ENCODE measurements at regions not wholly inside any gene's neighbourhood (a gene's known extent, or its start where the extent isn't known, plus 50 kb on each side); places are given as distances from the start of the nearest gene placed in this dataset.

- DNase-seq (ENCODE audit: low read depth, low spot score) (no peak), ATAC-seq (no peak), FAIRE-seq (no peak)
- RAD21 ChIA-PET (ENCODE audit: unreplicated experiment), result no interaction called here
- WGBS (ENCODE audit: insufficient coverage, insufficient replicate concordance, low lambda C conversion rate, missing lambda C conversion rate), result 75% methylated on average over 6 of the region's 6 CpGs
- no TSS peak for BruUV-seq (replicated peaks)
- in situ Hi-C loops (cut with MboI) (no loop called here), intact Hi-C loops (cut with micrococcal nuclease; ENCODE audit: unreplicated experiment) (loop anchor here (5.0 kb wide), 1 partner anchor 193 kb away; no protein-coding TSS in a partner anchor)
- Histone ChIP-seq H2AFZ (ENCODE audit: control insufficient read depth, low read depth, low read length) (no peak overlapping the region), H3K4me3 (no peak overlapping the region), H3K27me3 (replicated peaks in 1 of 2; ENCODE audit: control insufficient read depth in 2 of 2, insufficient read depth in 2 of 2, low read length in 1 of 2) (no peaks in the 10 kb centered on the region), H3K36me3 (ENCODE audit: control insufficient read depth in 2 of 2, insufficient read depth in 2 of 2, low read length in 1 of 2) (no peaks in the 10 kb centered on the region), H4K20me1 (ENCODE audit: control insufficient read depth, insufficient read depth) (no peaks in the 10 kb centered on the region; the same call in 1 of the 2 replicates), H3K79me2 (ENCODE audit: control insufficient read depth, insufficient read depth, low read length) (no peaks in the 10 kb centered on the region), H3K4me2 (ENCODE audit: control insufficient read depth, insufficient read depth) (no peak overlapping the region), H3K9me3 (replicated peaks; ENCODE audit: control insufficient read depth, insufficient read depth, low read length) (no peaks in the 10 kb centered on the region), H3K9ac (ENCODE audit: control insufficient read depth, insufficient read depth, low read length) (no peak overlapping the region), H3K27ac (ENCODE audit: control insufficient read depth, insufficient read depth) (no peak overlapping the region), H3K4me1 (ENCODE audit: control insufficient read depth, insufficient read depth, low read length) (peaks cover 5% of the 10 kb centered on the region; the same call in 1 of the 2 replicates)
- POLR2A ChIA-PET, result no interaction called here
- CTCF ChIA-PET, result interaction anchor here (0.6 kb wide), 1 partner anchor 253 kb away, joined by 3 read pairs; no protein-coding TSS in a partner anchor
- TF ChIP-seq POLR2AphosphoS5 (IDR thresholded peaks at IDR 0.05; ENCODE audit: low read length) (no peak), ZBED1 (IDR thresholded peaks at IDR 0.05; ENCODE audit: borderline replicate concordance) (no peak), BACH1 (IDR thresholded peaks at IDR 0.05; ENCODE audit: borderline replicate concordance) (no peak), ZSCAN29 (IDR thresholded peaks at IDR 0.05) (no peak), HCFC1 (IDR thresholded peaks at IDR 0.05; ENCODE audit: low read length) (no peak), FOXK2 (IDR thresholded peaks at IDR 0.05) (no peak), CBX3 (IDR thresholded peaks at IDR 0.05; ENCODE audit: borderline replicate concordance, low read depth) (no peak), ZBTB33 (IDR thresholded peaks at IDR 0.05) (no peak), ZNF384 (IDR thresholded peaks at IDR 0.05; ENCODE audit: borderline replicate concordance, low read depth, low read length) (no peak), FOS (IDR thresholded peaks at IDR 0.05; ENCODE audit: borderline replicate concordance, extremely low read depth, insufficient read length) (no peak), ZNF622 (IDR thresholded peaks at IDR 0.05) (no peak)
- TF ChIP-seq, protein P1, sequence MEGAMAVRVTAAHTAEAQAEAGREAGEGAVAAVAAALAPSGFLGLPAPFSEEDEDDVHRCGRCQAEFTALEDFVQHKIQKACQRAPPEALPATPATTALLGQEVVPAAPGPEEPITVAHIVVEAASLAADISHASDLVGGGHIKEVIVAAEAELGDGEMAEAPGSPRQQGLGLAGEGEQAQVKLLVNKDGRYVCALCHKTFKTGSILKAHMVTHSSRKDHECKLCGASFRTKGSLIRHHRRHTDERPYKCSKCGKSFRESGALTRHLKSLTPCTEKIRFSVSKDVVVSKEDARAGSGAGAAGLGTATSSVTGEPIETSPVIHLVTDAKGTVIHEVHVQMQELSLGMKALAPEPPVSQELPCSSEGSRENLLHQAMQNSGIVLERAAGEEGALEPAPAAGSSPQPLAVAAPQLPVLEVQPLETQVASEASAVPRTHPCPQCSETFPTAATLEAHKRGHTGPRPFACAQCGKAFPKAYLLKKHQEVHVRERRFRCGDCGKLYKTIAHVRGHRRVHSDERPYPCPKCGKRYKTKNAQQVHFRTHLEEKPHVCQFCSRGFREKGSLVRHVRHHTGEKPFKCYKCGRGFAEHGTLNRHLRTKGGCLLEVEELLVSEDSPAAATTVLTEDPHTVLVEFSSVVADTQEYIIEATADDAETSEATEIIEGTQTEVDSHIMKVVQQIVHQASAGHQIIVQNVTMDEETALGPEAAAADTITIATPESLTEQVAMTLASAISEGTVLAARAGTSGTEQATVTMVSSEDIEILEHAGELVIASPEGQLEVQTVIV (IDR thresholded peaks at IDR 0.05; ENCODE audit: borderline replicate concordance, partially characterized antibody), result no peak
- TF ChIP-seq, protein P2, sequence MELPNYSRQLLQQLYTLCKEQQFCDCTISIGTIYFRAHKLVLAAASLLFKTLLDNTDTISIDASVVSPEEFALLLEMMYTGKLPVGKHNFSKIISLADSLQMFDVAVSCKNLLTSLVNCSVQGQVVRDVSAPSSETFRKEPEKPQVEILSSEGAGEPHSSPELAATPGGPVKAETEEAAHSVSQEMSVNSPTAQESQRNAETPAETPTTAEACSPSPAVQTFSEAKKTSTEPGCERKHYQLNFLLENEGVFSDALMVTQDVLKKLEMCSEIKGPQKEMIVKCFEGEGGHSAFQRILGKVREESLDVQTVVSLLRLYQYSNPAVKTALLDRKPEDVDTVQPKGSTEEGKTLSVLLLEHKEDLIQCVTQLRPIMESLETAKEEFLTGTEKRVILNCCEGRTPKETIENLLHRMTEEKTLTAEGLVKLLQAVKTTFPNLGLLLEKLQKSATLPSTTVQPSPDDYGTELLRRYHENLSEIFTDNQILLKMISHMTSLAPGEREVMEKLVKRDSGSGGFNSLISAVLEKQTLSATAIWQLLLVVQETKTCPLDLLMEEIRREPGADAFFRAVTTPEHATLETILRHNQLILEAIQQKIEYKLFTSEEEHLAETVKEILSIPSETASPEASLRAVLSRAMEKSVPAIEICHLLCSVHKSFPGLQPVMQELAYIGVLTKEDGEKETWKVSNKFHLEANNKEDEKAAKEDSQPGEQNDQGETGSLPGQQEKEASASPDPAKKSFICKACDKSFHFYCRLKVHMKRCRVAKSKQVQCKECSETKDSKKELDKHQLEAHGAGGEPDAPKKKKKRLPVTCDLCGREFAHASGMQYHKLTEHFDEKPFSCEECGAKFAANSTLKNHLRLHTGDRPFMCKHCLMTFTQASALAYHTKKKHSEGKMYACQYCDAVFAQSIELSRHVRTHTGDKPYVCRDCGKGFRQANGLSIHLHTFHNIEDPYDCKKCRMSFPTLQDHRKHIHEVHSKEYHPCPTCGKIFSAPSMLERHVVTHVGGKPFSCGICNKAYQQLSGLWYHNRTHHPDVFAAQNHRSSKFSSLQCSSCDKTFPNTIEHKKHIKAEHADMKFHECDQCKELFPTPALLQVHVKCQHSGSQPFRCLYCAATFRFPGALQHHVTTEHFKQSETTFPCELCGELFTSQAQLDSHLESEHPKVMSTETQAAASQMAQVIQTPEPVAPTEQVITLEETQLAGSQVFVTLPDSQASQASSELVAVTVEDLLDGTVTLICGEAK (IDR thresholded peaks at IDR 0.05; ENCODE audit: borderline replicate concordance), result no peak
- SMC1A ChIA-PET (ENCODE audit: uncharacterized antibody, unreplicated experiment), result no interaction called here
Observed at GRCh38 chr13:44244288-44244687, 129.3 kb upstream of the SERP2 start.

Measured in GM12878 (cell line).